Pancreas (tissue), 10 donors: ENCODE measurements at regions not wholly inside any gene's neighbourhood (a gene's known extent, or its start where the extent isn't known, plus 50 kb on each side); places are given as distances from the start of the nearest gene placed in this dataset.

Experiments used
- ATAC-seq, 4 donors: fragments of 200-7000 bp; cut with Tn5 transposase; one replicate each; pipeline versions ENCODE4 v1.8.0 to v1.9.1; 2020; ENCODE audit warnings: mild to moderate bottlenecking in 4 of 4, moderate library complexity in 4 of 4
- DNase-seq, 6 donors: peaks; one replicate each; pipeline ENCODE4 v3.0.0-alpha.2; 2020
- FAIRE-seq: peaks from 2 replicates; lab custom pipeline; 2012; peaks lifted over from hg19 to GRCh38; lab: Jason Lieb, UNC
- H3K27ac ChIP-seq, 4 donors: fragments of 200-600 bp; sonication (generic); 1 replicate in 3 of 4; 2 replicates in 1 of 4; pipeline versions ENCODE4 v1.5.0 to v1.8.0; 2020
- H3K27me3 ChIP-seq, 4 donors: fragments of 200-600 bp; one replicate each; pipeline ENCODE4 v1.8.0; 2021
- H3K36me3 ChIP-seq, 3 donors: fragments of 200-600 bp; sonication (generic) in 1 of 3; one replicate each; pipeline versions ENCODE4 v1.5.0 to v1.8.0; 2020 to 2021
- H3K4me1 ChIP-seq, 3 donors: fragments of 200-600 bp; one replicate each; pipeline ENCODE4 v1.8.0; 2021
- H3K4me3 ChIP-seq, 4 donors: fragments of 200-600 bp; sonication (generic) in 2 of 4; one replicate each; pipeline versions ENCODE4 v1.5.0 to v1.8.0; 2020 to 2021
- H3K9me3 ChIP-seq, 4 donors: fragments of 200-600 bp; one replicate each; pipeline ENCODE4 v1.8.0; 2021
- WGBS, 2 donors: extraction: QIAGEN DNeasy Blood & Tissue Kit; methylation state at CpG; one replicate each; pipeline ENCODE4 v1.1.7; 2013; 5-methylcytosine and 5-hydroxymethylcytosine counted together
- intact Hi-C, 3 donors: fragments of 100-400 bp; cut with DNase I; formaldehyde crosslinking; loops; one replicate each; pipeline versions ENCODE4 v1.11.1 to v1.14.2; 2022
- TF ChIP-seq, protein P1 (sequence below), 4 donors: fragments of 200-600 bp; sonication (generic) in 3 of 4; IDR thresholded peaks; one replicate each; pipeline versions ENCODE4 v1.5.0 to v1.8.0; 2021; ENCODE audit warnings: antibody characterized with exemption in 4 of 4
- donor health status: healthy with polysubstance abuse.
- donor health status: DM: no; HTN: no; CAD: no; lungs with moderate emphysema.
- donor health status: DM: no; HTN: no; CAD: no.
- donor health status: control.
- donor health status: control.
- donor health status: Bipolar disorder and iron deficiency.
- donor health status: DM: yes; HTN: yes; CAD: no.
- donor health status: DM: no; HTN: no; CAD: no.
- donor health status: DM: no; HTN: no; CAD: no.
- donor health status: DM: yes; HTN: yes; CAD: no.

DNA sequence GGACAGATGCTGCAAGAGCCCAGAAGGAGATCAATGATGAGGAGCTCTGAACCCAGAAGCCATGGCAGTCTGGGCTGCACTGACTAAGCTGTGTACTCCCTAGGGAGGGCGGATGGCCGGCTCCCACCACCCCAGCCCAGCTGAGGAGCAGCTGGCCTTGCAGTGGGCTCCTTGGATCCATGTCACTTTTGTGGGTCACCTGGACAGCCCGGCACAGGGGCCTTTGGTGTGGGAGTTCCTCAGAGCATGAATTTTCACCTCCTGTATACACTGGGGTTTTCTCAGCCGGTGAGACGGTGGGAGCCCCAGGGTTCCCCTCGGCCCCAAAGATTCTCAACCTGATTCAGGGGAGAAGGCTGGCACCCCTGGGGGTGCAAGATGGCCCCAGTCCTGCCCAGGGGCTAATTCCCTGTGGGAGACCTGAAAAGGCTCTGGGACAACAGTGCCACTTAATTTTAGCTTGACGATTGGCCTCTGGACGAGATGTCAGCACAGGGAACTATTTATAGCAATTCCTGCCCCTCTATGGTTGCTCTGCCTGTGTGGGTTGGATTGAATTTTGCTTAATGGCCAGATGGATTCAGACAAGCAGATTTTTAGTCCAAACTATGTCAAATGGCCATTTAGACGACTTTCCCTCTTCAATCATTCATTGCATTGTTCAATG, 121.6 kb upstream of the PMEPA1 start:
- TF ChIP-seq, protein P1, sequence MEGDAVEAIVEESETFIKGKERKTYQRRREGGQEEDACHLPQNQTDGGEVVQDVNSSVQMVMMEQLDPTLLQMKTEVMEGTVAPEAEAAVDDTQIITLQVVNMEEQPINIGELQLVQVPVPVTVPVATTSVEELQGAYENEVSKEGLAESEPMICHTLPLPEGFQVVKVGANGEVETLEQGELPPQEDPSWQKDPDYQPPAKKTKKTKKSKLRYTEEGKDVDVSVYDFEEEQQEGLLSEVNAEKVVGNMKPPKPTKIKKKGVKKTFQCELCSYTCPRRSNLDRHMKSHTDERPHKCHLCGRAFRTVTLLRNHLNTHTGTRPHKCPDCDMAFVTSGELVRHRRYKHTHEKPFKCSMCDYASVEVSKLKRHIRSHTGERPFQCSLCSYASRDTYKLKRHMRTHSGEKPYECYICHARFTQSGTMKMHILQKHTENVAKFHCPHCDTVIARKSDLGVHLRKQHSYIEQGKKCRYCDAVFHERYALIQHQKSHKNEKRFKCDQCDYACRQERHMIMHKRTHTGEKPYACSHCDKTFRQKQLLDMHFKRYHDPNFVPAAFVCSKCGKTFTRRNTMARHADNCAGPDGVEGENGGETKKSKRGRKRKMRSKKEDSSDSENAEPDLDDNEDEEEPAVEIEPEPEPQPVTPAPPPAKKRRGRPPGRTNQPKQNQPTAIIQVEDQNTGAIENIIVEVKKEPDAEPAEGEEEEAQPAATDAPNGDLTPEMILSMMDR (IDR thresholded peaks at IDR 0.05), result no peak
- no peaks in the 10 kb centered on the region for H3K4me1 ChIP-seq
- 64 to 67% methylated on average over 9 of the region's 9 CpGs for WGBS, 2 donors
- H3K27ac ChIP-seq, result no peak overlapping the region
- DNase-seq (peak in 1 of 6 donors; percentile 36), ATAC-seq (no peak), FAIRE-seq (no peak)
- no peaks in the 10 kb centered on the region for H3K36me3 ChIP-seq
- H3K4me3 ChIP-seq, result no peak overlapping the region
- intact Hi-C loops, result no loop called here
- no peaks in the 10 kb centered on the region for H3K27me3 ChIP-seq
- no peaks in the 10 kb centered on the region for H3K9me3 ChIP-seq

DNA sequence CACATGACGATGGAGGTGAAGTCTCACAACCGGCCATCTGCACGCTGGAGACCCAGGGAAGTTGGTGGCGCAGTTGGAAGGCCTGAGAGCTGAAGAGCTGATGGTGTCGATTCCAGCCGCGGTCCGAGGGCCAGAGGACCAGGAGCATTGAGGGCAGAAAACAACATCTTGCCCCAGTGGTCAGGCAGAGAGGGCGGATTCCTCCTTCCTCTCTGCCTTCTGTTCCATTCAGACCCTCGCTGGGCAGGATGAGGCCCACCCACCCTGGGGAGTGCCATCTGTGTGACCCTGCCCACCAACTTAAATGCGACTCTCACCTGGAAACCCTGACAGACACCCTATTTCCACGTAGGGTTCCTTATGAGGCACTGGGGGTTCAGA, 120.7 kb upstream of the PMEPA1 start:
- H3K27me3 ChIP-seq, result no peaks in the 10 kb centered on the region
- 78 to 79% methylated on average over 12 of the region's 12 CpGs for WGBS, 2 donors
- no peak for ATAC-seq
- H3K9me3 ChIP-seq, result no peaks in the 10 kb centered on the region
- intact Hi-C loops, result no loop called here
- TF ChIP-seq, protein P1 (IDR thresholded peaks at IDR 0.05), result no peak
- no peaks in the 10 kb centered on the region for H3K4me1 ChIP-seq
- no peak overlapping the region for H3K27ac ChIP-seq
- no peak overlapping the region for H3K4me3 ChIP-seq
- no peak for FAIRE-seq
- no peaks in the 10 kb centered on the region for H3K36me3 ChIP-seq
- DNase-seq, result no peak

GRCh38 chr20:57829805-57830514, 120.1 kb upstream of the PMEPA1 start:
- Histone ChIP-seq H3K9me3 (no peaks in the 10 kb centered on the region), H3K4me3 (no peak overlapping the region), H3K27ac (no peak overlapping the region), H3K27me3 (no peaks in the 10 kb centered on the region), H3K4me1 (no peaks in the 10 kb centered on the region), H3K36me3 (no peaks in the 10 kb centered on the region)
- FAIRE-seq (no peak), DNase-seq (peak in 1 of 6 donors; percentile 22), ATAC-seq (no peak)
- TF ChIP-seq, protein P1 (IDR thresholded peaks at IDR 0.05), result no peak
- WGBS, 2 donors, result 76% methylated on average over 9 of the region's 9 CpGs
- intact Hi-C loops, result no loop called here

DNA sequence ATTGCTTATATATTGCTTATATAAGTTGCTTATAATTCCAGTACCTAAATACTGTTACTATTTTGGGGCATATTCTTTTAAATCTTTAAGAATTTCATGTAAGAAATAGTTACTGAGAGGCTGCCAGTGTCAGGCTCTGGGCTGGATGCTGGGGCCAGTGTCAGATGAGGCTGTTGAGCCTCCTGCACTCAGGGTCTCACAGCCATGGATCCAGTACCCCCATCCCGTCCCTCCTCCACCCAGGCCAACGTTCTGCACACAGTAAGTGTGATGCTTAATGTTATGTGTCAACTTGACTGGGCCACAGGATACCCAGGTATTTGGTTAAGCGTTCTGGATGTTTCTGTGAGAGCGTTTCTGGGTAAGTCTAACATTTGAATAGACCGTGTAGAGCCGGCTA, 119.5 kb upstream of the PMEPA1 start:
- FAIRE-seq, result no peak

More for the DNA sequence above, 119.5 kb upstream of the PMEPA1 start:
- TF ChIP-seq, protein P1 (IDR thresholded peaks at IDR 0.05), result no peak
- ATAC-seq (no peak), DNase-seq (no peak)
- intact Hi-C loops, result no loop called here
- H3K36me3 ChIP-seq, result no peaks in the 10 kb centered on the region
- H3K9me3 ChIP-seq, result no peaks in the 10 kb centered on the region
- no peaks in the 10 kb centered on the region for H3K4me1 ChIP-seq
- 60 to 66% methylated on average over 6 of the region's 6 CpGs for WGBS, 2 donors
- no peak overlapping the region for H3K27ac ChIP-seq
- no peak overlapping the region for H3K4me3 ChIP-seq
- H3K27me3 ChIP-seq, result no peaks in the 10 kb centered on the region
